K562 (cell line): ENCODE measurements at regions not wholly inside any gene's neighbourhood (a gene's known extent, or its start where the extent isn't known, plus 50 kb on each side); places are given as distances from the start of the nearest gene placed in this dataset.

Experiments
- ARID1B ChIP-seq: fragments of 450-650 bp; IDR thresholded peaks from 2 replicates; pipeline ENCODE4 v1.6.1; 2016; ENCODE audit warnings: antibody characterized with exemption, mild to moderate bottlenecking, inconsistent platforms
- ATF1 ChIP-seq, 2 experiments: fragments of 450-650 bp in 1 of 2; IDR thresholded peaks; 2 replicates each; pipeline ENCODE4 v1.6.1; 2016; ENCODE audit warnings: missing compliant biosample characterization in 1 of 2, missing genetic modification characterization in 1 of 2
- ATF7 ChIP-seq: fragments of 450-650 bp; IDR thresholded peaks from 2 replicates; pipeline ENCODE4 v1.7.1; 2014; ENCODE audit warnings: mild to moderate bottlenecking, moderate library complexity
- BRD9 ChIP-seq: fragments of 450-650 bp; IDR thresholded peaks from 2 replicates; pipeline ENCODE4 v1.6.1; 2018; ENCODE audit warnings: low read depth; ENCODE audit not compliant: partially characterized antibody
- CBFB ChIP-seq: sonication (generic); formaldehyde crosslinking; IDR thresholded peaks from 2 replicates; pipeline ENCODE4 v1.4.0; 2020; ENCODE audit warnings: mild to moderate bottlenecking, missing genetic modification reagents
- FOXK2 ChIP-seq, 2 experiments: fragments of 450-650 bp; IDR thresholded peaks in 1 of 2; conservative IDR thresholded peaks in 1 of 2; 2 replicates each; pipeline ENCODE4 v1.6.1; 2016; ENCODE audit warnings: low read depth in 2 of 2, mild to moderate bottlenecking in 1 of 2
- GABPA ChIP-seq: fragments of 200-800 bp; sonication (Bioruptor generic); conservative IDR thresholded peaks from 2 replicates; pipeline ENCODE4 v1.6.1; 2016; ENCODE audit warnings: low read depth, missing genetic modification characterization, missing compliant biosample characterization
- HMG20B ChIP-seq: fragments of 250-450 bp; sonication (Bioruptor Pico); IDR thresholded peaks from 2 replicates; pipeline ENCODE4 v1.5.0; 2021; ENCODE audit warnings: mild to moderate bottlenecking
- KDM4B ChIP-seq, 2 experiments: fragments of 450-650 bp in 1 of 2; sonication (generic) in 1 of 2; IDR thresholded peaks; 2 replicates each; pipeline ENCODE4 v1.6.1; 2016 to 2017; ENCODE audit warnings: borderline replicate concordance in 2 of 2, antibody characterized with exemption in 1 of 2, low read depth in 1 of 2, mild to moderate bottlenecking in 1 of 2
- KLF1 ChIP-seq: fragments of 450-650 bp; IDR thresholded peaks from 2 replicates; pipeline ENCODE4 v1.6.1; 2016; ENCODE audit warnings: missing genetic modification characterization, missing compliant biosample characterization
- KLF16 ChIP-seq: IDR thresholded peaks from 2 replicates; pipeline ENCODE4 v1.6.1; 2016; ENCODE audit warnings: antibody characterized with exemption
- MCM2 ChIP-seq: fragments of 450-650 bp; IDR thresholded peaks from 2 replicates; pipeline ENCODE4 v1.6.1; 2017; ENCODE audit warnings: low read depth, mild to moderate bottlenecking
- MTA1 ChIP-seq: fragments of 450-650 bp; IDR thresholded peaks from 2 replicates; pipeline ENCODE4 v1.6.1; 2017; ENCODE audit warnings: borderline replicate concordance
- PHB ChIP-seq: fragments of 250-450 bp; sonication (Bioruptor Pico); IDR thresholded peaks from 2 replicates; pipeline ENCODE4 v1.5.0; 2021
- POLR2A ChIP-seq: fragments of 450-650 bp; conservative IDR thresholded peaks from 2 replicates; pipeline ENCODE4 v1.6.1; 2016
- POLR2G ChIP-seq: fragments of 200-400 bp; formaldehyde crosslinking; IDR thresholded peaks from 2 replicates; pipeline ENCODE4 v1.6.1; 2017; ENCODE audit warnings: low read depth, mild to moderate bottlenecking, antibody characterized with exemption, low read length, moderate library complexity
- VEZF1 ChIP-seq: fragments of 200-800 bp; sonication (Bioruptor generic); IDR thresholded peaks from 2 replicates; pipeline ENCODE4 v1.6.1; 2017; ENCODE audit warnings: missing genetic modification characterization, missing compliant biosample characterization
- ZEB2 ChIP-seq: fragments of 450-650 bp; IDR thresholded peaks from 2 replicates; pipeline ENCODE4 v1.6.1; 2016
- ZNF263 ChIP-seq: sonication (generic); formaldehyde crosslinking; IDR thresholded peaks from 2 replicates; pipeline ENCODE4 v1.8.0; 2022; ENCODE audit warnings: mild to moderate bottlenecking, missing genetic modification reagents, borderline replicate concordance
- ZNF407 ChIP-seq: fragments of 450-650 bp; IDR thresholded peaks from 2 replicates; pipeline ENCODE4 v1.6.1; 2016; ENCODE audit warnings: low read depth
- ZNF507 ChIP-seq: conservative IDR thresholded peaks from 2 replicates; pipeline ENCODE4 v1.6.1; 2017; ENCODE audit warnings: missing genetic modification characterization, missing compliant biosample characterization

- TF ChIP-seq FOXK2 (conservative IDR thresholded peaks at IDR 0.05 in 1 of 2, IDR thresholded peaks at IDR 0.05 in 1 of 2; ENCODE audit: low read depth in 2 of 2), result peak in 1 of 2 experiments; percentile 31; a peak in 1 of 4 replicates
- peak; percentile 86 for TF ChIP-seq VEZF1
- TF ChIP-seq HMG20B (CRISPR knock-in tag), result no peak
- peak; percentile 63 for TF ChIP-seq ARID1B
- no peak for TF ChIP-seq ATF1 (CRISPR knock-in tag; IDR thresholded peaks at IDR 0.05)
- TF ChIP-seq ATF1 (tag; IDR thresholded peaks at IDR 0.05), result peak; percentile 74
- TF ChIP-seq KDM4B (IDR thresholded peaks at IDR 0.05; ENCODE audit: borderline replicate concordance in 2 of 2, low read depth in 1 of 2), result peak in 1 of 2 experiments; percentile 34; a peak in 1 of 4 replicates
- TF ChIP-seq MTA1, result peak; percentile 69; the same call in 1 of the 2 replicates
- no peak for TF ChIP-seq ZNF507 (tag)
- TF ChIP-seq BRD9, result no peak
- peak; percentile 85 for TF ChIP-seq ZNF263
- no peak for TF ChIP-seq MCM2
- peak; percentile 78; the same call in 1 of the 2 replicates for TF ChIP-seq KLF1 (tag)
- peak; percentile 30; the same call in 1 of the 2 replicates for TF ChIP-seq POLR2G
- TF ChIP-seq KLF16, result peak; percentile 62; the same call in 1 of the 2 replicates
- 0 out of 2 replicates have a peak, but pooled peaks have one; percentile 31 for TF ChIP-seq CBFB (CRISPR knock-in tag)
- no peak for TF ChIP-seq GABPA (tag)
- TF ChIP-seq POLR2A, result 0 out of 2 replicates have a peak, but pooled peaks have one; percentile 24
- TF ChIP-seq ZEB2, result peak; percentile 91
- TF ChIP-seq PHB (CRISPR knock-in tag), result peak; percentile 72; the same call in 1 of the 2 replicates
- no peak for TF ChIP-seq ZNF407
- peak; percentile 35; the same call in 1 of the 2 replicates for TF ChIP-seq ATF7
Observed at GRCh38 chr7:155213955-155214740, 83.5 kb upstream of the INSIG1 start (continued).
